ENCODE measurements at regions not wholly inside any gene's neighbourhood (a gene's known extent, or its start where the extent isn't known, plus 50 kb on each side); places are given as distances from the start of the nearest gene placed in this dataset.

DNA sequence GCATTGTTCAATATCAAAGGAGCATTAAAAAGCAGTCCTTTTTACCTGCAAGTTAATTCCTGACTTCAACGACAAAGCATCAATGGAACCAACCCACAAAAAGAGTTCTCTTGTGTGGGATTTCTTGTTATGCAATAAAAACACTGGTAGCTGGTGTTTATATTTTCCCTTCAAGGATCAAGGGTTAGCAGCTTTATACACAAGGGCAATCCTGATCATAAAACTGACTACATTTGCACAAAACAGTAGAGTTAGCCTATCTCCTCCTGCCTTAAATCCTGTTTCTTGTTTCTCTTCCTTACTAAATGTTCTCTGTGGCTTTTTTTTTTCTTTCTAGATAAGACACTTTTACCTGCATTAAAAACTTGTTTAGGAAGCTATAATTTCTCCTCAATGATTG lies 306.4 kb downstream of the SLCO4C1 start:
- TF ChIP-seq, protein P1, sequence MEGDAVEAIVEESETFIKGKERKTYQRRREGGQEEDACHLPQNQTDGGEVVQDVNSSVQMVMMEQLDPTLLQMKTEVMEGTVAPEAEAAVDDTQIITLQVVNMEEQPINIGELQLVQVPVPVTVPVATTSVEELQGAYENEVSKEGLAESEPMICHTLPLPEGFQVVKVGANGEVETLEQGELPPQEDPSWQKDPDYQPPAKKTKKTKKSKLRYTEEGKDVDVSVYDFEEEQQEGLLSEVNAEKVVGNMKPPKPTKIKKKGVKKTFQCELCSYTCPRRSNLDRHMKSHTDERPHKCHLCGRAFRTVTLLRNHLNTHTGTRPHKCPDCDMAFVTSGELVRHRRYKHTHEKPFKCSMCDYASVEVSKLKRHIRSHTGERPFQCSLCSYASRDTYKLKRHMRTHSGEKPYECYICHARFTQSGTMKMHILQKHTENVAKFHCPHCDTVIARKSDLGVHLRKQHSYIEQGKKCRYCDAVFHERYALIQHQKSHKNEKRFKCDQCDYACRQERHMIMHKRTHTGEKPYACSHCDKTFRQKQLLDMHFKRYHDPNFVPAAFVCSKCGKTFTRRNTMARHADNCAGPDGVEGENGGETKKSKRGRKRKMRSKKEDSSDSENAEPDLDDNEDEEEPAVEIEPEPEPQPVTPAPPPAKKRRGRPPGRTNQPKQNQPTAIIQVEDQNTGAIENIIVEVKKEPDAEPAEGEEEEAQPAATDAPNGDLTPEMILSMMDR (IDR thresholded peaks at IDR 0.05; ENCODE audit: borderline replicate concordance, extremely low read depth, low read length, poor library complexity, severe bottlenecking), result no peak
- TF ChIP-seq EZH2 (IDR thresholded peaks at IDR 0.05; ENCODE audit: borderline replicate concordance, low read depth, low read length, severe bottlenecking), result no peak

Measured in DND-41 (cell line).